ENCODE measurements at regions not wholly inside any gene's neighbourhood (a gene's known extent, or its start where the extent isn't known, plus 50 kb on each side); places are given as distances from the start of the nearest gene placed in this dataset.

- Histone ChIP-seq H3K9ac (ENCODE audit: low read length) (no peak overlapping the region), H3K4me1 (ENCODE audit: low read length) (no peaks in the 10 kb centered on the region), H2AFZ (ENCODE audit: low read depth, low read length) (no peak overlapping the region), H3K4me3 (ENCODE audit: low read length) (no peak overlapping the region), H3K79me2 (ENCODE audit: low read length) (no peaks in the 10 kb centered on the region), H3K4me2 (ENCODE audit: low read length) (no peak overlapping the region), H3K9me3 (ENCODE audit: insufficient read depth, low read length) (no peaks in the 10 kb centered on the region), H3K27ac (ENCODE audit: low read length) (no peak overlapping the region), H4K20me1 (ENCODE audit: insufficient read depth, low read length) (no peaks in the 10 kb centered on the region), H3K36me3 (replicated peaks; ENCODE audit: low read depth, low read length) (no peaks in the 10 kb centered on the region), H3K27me3 (ENCODE audit: low read depth, low read length) (peaks cover 32% of the 10 kb centered on the region)
- TF ChIP-seq EZH2phosphoT487 (IDR thresholded peaks at IDR 0.05; ENCODE audit: low read depth) = no peak
- TF ChIP-seq, protein P1, sequence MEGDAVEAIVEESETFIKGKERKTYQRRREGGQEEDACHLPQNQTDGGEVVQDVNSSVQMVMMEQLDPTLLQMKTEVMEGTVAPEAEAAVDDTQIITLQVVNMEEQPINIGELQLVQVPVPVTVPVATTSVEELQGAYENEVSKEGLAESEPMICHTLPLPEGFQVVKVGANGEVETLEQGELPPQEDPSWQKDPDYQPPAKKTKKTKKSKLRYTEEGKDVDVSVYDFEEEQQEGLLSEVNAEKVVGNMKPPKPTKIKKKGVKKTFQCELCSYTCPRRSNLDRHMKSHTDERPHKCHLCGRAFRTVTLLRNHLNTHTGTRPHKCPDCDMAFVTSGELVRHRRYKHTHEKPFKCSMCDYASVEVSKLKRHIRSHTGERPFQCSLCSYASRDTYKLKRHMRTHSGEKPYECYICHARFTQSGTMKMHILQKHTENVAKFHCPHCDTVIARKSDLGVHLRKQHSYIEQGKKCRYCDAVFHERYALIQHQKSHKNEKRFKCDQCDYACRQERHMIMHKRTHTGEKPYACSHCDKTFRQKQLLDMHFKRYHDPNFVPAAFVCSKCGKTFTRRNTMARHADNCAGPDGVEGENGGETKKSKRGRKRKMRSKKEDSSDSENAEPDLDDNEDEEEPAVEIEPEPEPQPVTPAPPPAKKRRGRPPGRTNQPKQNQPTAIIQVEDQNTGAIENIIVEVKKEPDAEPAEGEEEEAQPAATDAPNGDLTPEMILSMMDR (IDR thresholded peaks at IDR 0.05; ENCODE audit: low read depth, low read length) = no peak
Observed at GRCh38 chr17:51347851-51348584, 87.7 kb downstream of the UTP18 start.

DNA sequence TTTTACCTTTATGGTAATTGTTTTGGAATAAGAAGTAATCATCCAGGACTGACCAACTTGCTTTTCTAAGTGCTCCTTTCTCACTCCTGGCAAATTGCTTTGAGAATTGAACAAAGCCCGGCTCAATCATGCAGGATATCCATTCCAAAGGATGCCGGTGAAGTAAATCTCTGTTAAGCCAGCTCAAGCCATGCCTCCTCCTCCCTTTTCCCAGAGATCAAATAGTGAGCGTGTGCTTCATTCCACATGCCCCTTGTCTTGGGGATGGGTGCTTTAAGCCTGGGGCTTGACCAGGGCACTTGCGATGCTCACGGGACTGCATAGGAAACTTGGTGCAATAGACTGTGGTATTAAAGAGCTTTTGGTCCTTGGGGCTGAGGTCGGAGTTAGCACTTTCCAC lies 90.7 kb downstream of the UTP18 start:
- Histone ChIP-seq H3K4me2 (ENCODE audit: low read length) (no peak overlapping the region), H3K4me1 (ENCODE audit: low read length) (no peaks in the 10 kb centered on the region), H3K27ac (ENCODE audit: low read length) (no peak overlapping the region), H3K9me3 (ENCODE audit: insufficient read depth, low read length) (no peaks in the 10 kb centered on the region), H3K4me3 (ENCODE audit: low read length) (no peak overlapping the region), H3K27me3 (ENCODE audit: low read depth, low read length) (peaks cover 32% of the 10 kb centered on the region), H3K9ac (ENCODE audit: low read length) (no peak overlapping the region), H3K79me2 (ENCODE audit: low read length) (no peaks in the 10 kb centered on the region), H2AFZ (ENCODE audit: low read depth, low read length) (no peak overlapping the region), H4K20me1 (ENCODE audit: insufficient read depth, low read length) (no peaks in the 10 kb centered on the region), H3K36me3 (replicated peaks; ENCODE audit: low read depth, low read length) (no peaks in the 10 kb centered on the region)
- TF ChIP-seq, protein P1 (IDR thresholded peaks at IDR 0.05; ENCODE audit: low read depth, low read length) = no peak
- TF ChIP-seq EZH2phosphoT487 (IDR thresholded peaks at IDR 0.05; ENCODE audit: low read depth) = no peak

GRCh38 chr17:51351890-51352289 lies 91.5 kb downstream of the UTP18 start:
- no peak overlapping the region for H2AFZ ChIP-seq (ENCODE audit: low read depth, low read length)
- no peak overlapping the region for H3K27ac ChIP-seq (ENCODE audit: low read length)
- no peaks in the 10 kb centered on the region for H3K36me3 ChIP-seq (replicated peaks; ENCODE audit: low read depth, low read length)
- TF ChIP-seq, protein P1 (IDR thresholded peaks at IDR 0.05; ENCODE audit: low read depth, low read length) = no peak
- TF ChIP-seq EZH2phosphoT487 (IDR thresholded peaks at IDR 0.05; ENCODE audit: low read depth) = no peak
- no peak overlapping the region for H3K4me3 ChIP-seq (ENCODE audit: low read length)
- H3K79me2 ChIP-seq (ENCODE audit: low read length) = no peaks in the 10 kb centered on the region
- H4K20me1 ChIP-seq (ENCODE audit: insufficient read depth, low read length) = no peaks in the 10 kb centered on the region
- no peaks in the 10 kb centered on the region for H3K9me3 ChIP-seq (ENCODE audit: insufficient read depth, low read length)
- H3K4me2 ChIP-seq (ENCODE audit: low read length) = no peak overlapping the region
- no peaks in the 10 kb centered on the region for H3K4me1 ChIP-seq (ENCODE audit: low read length)
- peaks cover 38% of the 10 kb centered on the region for H3K27me3 ChIP-seq (ENCODE audit: low read depth, low read length)
- no peak overlapping the region for H3K9ac ChIP-seq (ENCODE audit: low read length)

GRCh38 chr17:51352798-51353197 lies 92.5 kb downstream of the UTP18 start:
- Histone ChIP-seq H3K4me2 (ENCODE audit: low read length) (no peak overlapping the region), H3K27ac (ENCODE audit: low read length) (no peak overlapping the region), H3K9ac (ENCODE audit: low read length) (no peak overlapping the region), H3K27me3 (ENCODE audit: low read depth, low read length) (peaks cover 36% of the 10 kb centered on the region), H3K9me3 (ENCODE audit: insufficient read depth, low read length) (no peaks in the 10 kb centered on the region), H3K79me2 (ENCODE audit: low read length) (no peaks in the 10 kb centered on the region), H4K20me1 (ENCODE audit: insufficient read depth, low read length) (no peaks in the 10 kb centered on the region), H3K4me3 (ENCODE audit: low read length) (no peak overlapping the region), H2AFZ (ENCODE audit: low read depth, low read length) (no peak overlapping the region), H3K36me3 (replicated peaks; ENCODE audit: low read depth, low read length) (no peaks in the 10 kb centered on the region), H3K4me1 (ENCODE audit: low read length) (no peaks in the 10 kb centered on the region)
- TF ChIP-seq, protein P1 (IDR thresholded peaks at IDR 0.05; ENCODE audit: low read depth, low read length) = no peak
- TF ChIP-seq EZH2phosphoT487 (IDR thresholded peaks at IDR 0.05; ENCODE audit: low read depth) = no peak
